IMR-90 (cell line): ENCODE measurements at regions not wholly inside any gene's neighbourhood (a gene's known extent, or its start where the extent isn't known, plus 50 kb on each side); places are given as distances from the start of the nearest gene placed in this dataset.

Experiments used
- ATAC-seq: fragments of 200-7000 bp; cut with Tn5 transposase; 2 replicates; pipeline ENCODE4 v1.9.1; 2020; ENCODE audit warnings: low read depth, mild to moderate bottlenecking, moderate library complexity
- BruUV-seq: library from RNA; stranded (reverse); fragments of 400-500 nt; replicated peaks from 2 replicates; lab custom pipeline; 2021; lab: Mats Ljungman, UMichigan
- CTCF ChIA-PET: fragments of 300-600 bp; formaldehyde crosslinking; extraction: SDS; loops from one replicate; lab custom pipeline; 2021; ENCODE audit warnings: antibody characterized with exemption; lab: Yijun Ruan, JAX
- POLR2A ChIA-PET: fragments of 300-600 bp; sonication (Branson Sonifier 250); formaldehyde crosslinking; loops from one replicate; lab custom pipeline; 2022; ENCODE audit warnings: antibody characterized with exemption; ENCODE audit not compliant: unreplicated experiment; lab: Charles Lee
- DNase-seq: peaks from one replicate; pipeline ENCODE4 v3.0.0; 2013
- H2AFZ ChIP-seq: replicated peaks from 2 replicates; pipeline ENCODE3; 2013; ENCODE audit warnings: low read length, mild to moderate bottlenecking; ENCODE audit not compliant: poor library complexity
- H2AK5ac ChIP-seq: 2 replicates; pipeline ENCODE4 v1.6.1; 2013; ENCODE audit warnings: low read depth, low read length, inconsistent platforms
- H2AK9ac ChIP-seq: replicated peaks from 2 replicates; pipeline ENCODE3; 2013; ENCODE audit warnings: mild to moderate bottlenecking, low read depth, low read length, moderate library complexity; ENCODE audit not compliant: poor library complexity
- H2BK120ac ChIP-seq: 2 replicates; pipeline ENCODE4 v1.6.1; 2013; ENCODE audit warnings: low read depth, low read length, inconsistent platforms
- H2BK15ac ChIP-seq: 3 replicates; pipeline ENCODE4 v1.6.1; 2013; ENCODE audit warnings: low read depth, low read length, inconsistent platforms
- H2BK20ac ChIP-seq: 2 replicates; pipeline ENCODE4 v1.6.1; 2013; ENCODE audit warnings: low read depth, mild to moderate bottlenecking, inconsistent platforms, low read length, moderate library complexity
- H2BK5ac ChIP-seq: 2 replicates; pipeline ENCODE4 v1.6.1; 2013; ENCODE audit warnings: mild to moderate bottlenecking, low read depth, low read length, inconsistent platforms; ENCODE audit not compliant: poor library complexity, severe bottlenecking
- H3K14ac ChIP-seq: replicated peaks from 2 replicates; pipeline ENCODE4 v1.6.1; 2013; ENCODE audit warnings: low read depth, low read length, inconsistent platforms
- H3K18ac ChIP-seq: 2 replicates; pipeline ENCODE4 v1.6.1; 2013; ENCODE audit warnings: low read depth, low read length, control low read depth
- H3K23ac ChIP-seq: 2 replicates; pipeline ENCODE4 v1.6.1; 2013; ENCODE audit warnings: low read depth, low read length, inconsistent platforms
- H3K27ac ChIP-seq: 2 replicates; pipeline ENCODE4 v1.5.1; 2013; ENCODE audit warnings: mild to moderate bottlenecking, control low read depth, low read length; ENCODE audit not compliant: insufficient read depth
- H3K27me3 ChIP-seq: 2 replicates; pipeline ENCODE4 v1.6.1; 2013; ENCODE audit warnings: low read length; ENCODE audit not compliant: control insufficient read depth, insufficient read depth
- H3K36me3 ChIP-seq: 2 replicates; pipeline ENCODE4 v1.6.1; 2013; ENCODE audit warnings: low read length, mixed read lengths; ENCODE audit not compliant: control insufficient read depth, insufficient read depth
- H3K4ac ChIP-seq: 2 replicates; pipeline ENCODE4 v1.6.1; 2013; ENCODE audit warnings: low read depth, low read length, inconsistent platforms
- H3K4me1 ChIP-seq: 2 replicates; pipeline ENCODE4 v1.6.1; 2013; ENCODE audit warnings: low read length, mixed read lengths; ENCODE audit not compliant: control insufficient read depth, insufficient read depth
- H3K4me2 ChIP-seq: 2 replicates; pipeline ENCODE4 v1.6.1; 2013; ENCODE audit warnings: low read depth, mild to moderate bottlenecking, control low read depth, low read length, moderate library complexity
- H3K4me3 ChIP-seq: 2 replicates; pipeline ENCODE4 v1.5.1; 2013; ENCODE audit warnings: low read depth, mild to moderate bottlenecking, control low read depth, low read length, moderate library complexity; ENCODE audit not compliant: insufficient read depth
- H3K56ac ChIP-seq: 2 replicates; pipeline ENCODE4 v1.6.1; 2013; ENCODE audit warnings: low read length, inconsistent platforms; ENCODE audit not compliant: insufficient read depth; ENCODE audit errors: extremely low read depth
- H3K79me1 ChIP-seq, 2 experiments: 2 replicates each; pipeline ENCODE4 v1.6.1; 2013; ENCODE audit warnings: low read length in 2 of 2, inconsistent platforms in 1 of 2, low read depth in 1 of 2
- H3K9ac ChIP-seq: 2 replicates; pipeline ENCODE4 v1.6.1; 2013; ENCODE audit warnings: low read depth, low read length, control low read depth
- H3K9me1 ChIP-seq: 2 replicates; pipeline ENCODE4 v1.6.1; 2013; ENCODE audit warnings: low read length, inconsistent platforms; ENCODE audit not compliant: insufficient read depth
- H3K9me3 ChIP-seq: 2 replicates; pipeline ENCODE4 v1.6.1; 2013; ENCODE audit warnings: low read length; ENCODE audit not compliant: control insufficient read depth, insufficient read depth
- H4K20me1 ChIP-seq: 2 replicates; pipeline ENCODE4 v1.6.1; 2013; ENCODE audit warnings: low read length, inconsistent platforms; ENCODE audit not compliant: insufficient read depth
- H4K5ac ChIP-seq: 2 replicates; pipeline ENCODE4 v1.6.1; 2013; ENCODE audit warnings: mild to moderate bottlenecking, low read depth, low read length, control low read depth
- H4K8ac ChIP-seq, 2 experiments: 2 replicates each; pipeline ENCODE4 v1.6.1; 2013; ENCODE audit warnings: low read depth in 2 of 2, low read length in 2 of 2, control low read depth in 1 of 2, inconsistent platforms in 1 of 2
- H4K91ac ChIP-seq: 2 replicates; pipeline ENCODE4 v1.6.1; 2013; ENCODE audit warnings: low read depth, low read length, inconsistent platforms; ENCODE audit not compliant: insufficient read depth
- BHLHE40 ChIP-seq: fragments of 150-350 bp; IDR thresholded peaks from 2 replicates; pipeline ENCODE4 v1.6.1; 2016; ENCODE audit warnings: mild to moderate bottlenecking, low read depth, low read length
- CEBPB ChIP-seq: IDR thresholded peaks from 2 replicates; pipeline ENCODE4 v1.6.1; 2012; ENCODE audit warnings: low read depth, low read length, improper control_type of control experiment
- FOS ChIP-seq: fragments of 150-350 bp; IDR thresholded peaks from 2 replicates; pipeline ENCODE4 v1.6.1; 2016; ENCODE audit warnings: low read depth, low read length
- MAZ ChIP-seq: IDR thresholded peaks from 2 replicates; pipeline ENCODE4 v1.6.1; 2012; ENCODE audit warnings: low read depth, mild to moderate bottlenecking, low read length, improper control_type of control experiment, moderate library complexity, borderline replicate concordance
- MXI1 ChIP-seq: IDR thresholded peaks from 2 replicates; pipeline ENCODE4 v1.6.1; 2012; ENCODE audit warnings: low read depth, mild to moderate bottlenecking, low read length, moderate library complexity, borderline replicate concordance
- NFE2L2 ChIP-seq: fragments of 150-350 bp; IDR thresholded peaks from 2 replicates; pipeline ENCODE4 v1.6.1; 2016; ENCODE audit warnings: low read depth, mild to moderate bottlenecking, low read length
- POLR2A ChIP-seq: IDR thresholded peaks from 2 replicates; pipeline ENCODE4 v1.6.1; 2012; ENCODE audit warnings: mild to moderate bottlenecking, low read depth, low read length
- RAD21 ChIP-seq: IDR thresholded peaks from 2 replicates; pipeline ENCODE4 v1.6.1; 2012; ENCODE audit warnings: low read length, improper control_type of control experiment
- RCOR1 ChIP-seq: IDR thresholded peaks from 2 replicates; pipeline ENCODE4 v1.6.1; 2012; ENCODE audit warnings: mild to moderate bottlenecking, low read length, improper control_type of control experiment; ENCODE audit not compliant: insufficient replicate concordance
- RFX5 ChIP-seq: IDR thresholded peaks from 2 replicates; pipeline ENCODE4 v1.8.0; 2012; ENCODE audit warnings: low read depth, mild to moderate bottlenecking, low read length, moderate library complexity
- WGBS, 2 experiments: methylation state at CpG; one replicate each; pipeline versions ENCODE4 v1.1.5 to v1.1.7; 2013; ENCODE audit warnings: missing lambda C conversion rate in 2 of 2; ENCODE audit not compliant: insufficient read length in 1 of 2; ENCODE audit errors: extremely low coverage in 2 of 2; 5-methylcytosine and 5-hydroxymethylcytosine counted together
- dilution Hi-C: fragments of 300-500 bp; cut with HindIII; formaldehyde crosslinking; loops from one replicate; pipeline ENCODE4 v1.14.3; 2018; ENCODE audit warnings: low sequenced_read_pairs; ENCODE audit not compliant: unreplicated experiment
- in situ Hi-C: fragments of 300-500 bp; cut with MboI; formaldehyde crosslinking; loops from 3 replicates; pipeline ENCODE4 v1.14.3; 2019; ENCODE audit warnings: low sequenced_read_pairs, inconsistent platforms, mixed read lengths
- intact Hi-C: fragments of 100-400 bp; cut with micrococcal nuclease; formaldehyde crosslinking; loops from 2 replicates; pipeline ENCODE4 v1.10.0; 2022
- TF ChIP-seq, protein P1 (sequence below): fragments of 150-350 bp; IDR thresholded peaks from 2 replicates; pipeline ENCODE4 v1.6.1; 2017; ENCODE audit warnings: mild to moderate bottlenecking, antibody characterized with exemption, low read length, low read depth
- TF ChIP-seq, protein P2 (sequence below): fragments of 150-350 bp; IDR thresholded peaks from 2 replicates; pipeline ENCODE4 v1.6.1; 2016; ENCODE audit warnings: low read depth, mild to moderate bottlenecking, low read length, moderate library complexity, borderline replicate concordance
- TF ChIP-seq, protein P3 (sequence below): conservative IDR thresholded peaks from 2 replicates; pipeline ENCODE4 v1.5.1; 2012; ENCODE audit warnings: mild to moderate bottlenecking, low read depth, low read length, improper control_type of control experiment

DNA sequence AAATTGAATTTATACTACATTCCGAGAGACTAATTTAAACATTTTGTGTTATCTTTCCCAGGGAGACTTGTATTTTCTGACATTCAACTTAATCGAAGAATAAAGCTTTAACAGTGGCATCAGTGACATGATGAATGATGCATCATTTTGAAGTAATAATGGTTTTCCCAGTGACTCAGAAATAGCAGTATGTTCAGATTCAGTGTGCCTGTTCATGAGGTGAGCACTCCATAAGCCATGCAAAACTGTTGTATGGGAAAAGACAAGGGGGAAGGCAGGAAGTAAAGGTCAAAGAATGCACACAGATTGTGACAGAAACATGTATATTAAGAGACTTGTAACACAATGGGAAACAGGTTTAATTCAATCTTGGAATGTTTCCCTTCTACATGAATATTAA, 1348.2 kb upstream of the GJE1 start:
- BruUV-seq = no TSS peak
- no peak overlapping the region for H2BK15ac ChIP-seq
- no peaks in the 10 kb centered on the region for H4K20me1 ChIP-seq
- no peak overlapping the region for H4K91ac ChIP-seq
- no peaks in the 10 kb centered on the region for H3K36me3 ChIP-seq
- no peak overlapping the region for H2BK5ac ChIP-seq
- H3K4ac ChIP-seq = peak overlapping the region; percentile 30; the same call in 1 of the 2 replicates
- TF ChIP-seq BHLHE40 (no peak), MXI1 (no peak), RAD21 (no peak), RFX5 (no peak), POLR2A (no peak), NFE2L2 (no peak), FOS (no peak), RCOR1 (no peak), CEBPB (no peak), MAZ (no peak)
- TF ChIP-seq, protein P1, sequence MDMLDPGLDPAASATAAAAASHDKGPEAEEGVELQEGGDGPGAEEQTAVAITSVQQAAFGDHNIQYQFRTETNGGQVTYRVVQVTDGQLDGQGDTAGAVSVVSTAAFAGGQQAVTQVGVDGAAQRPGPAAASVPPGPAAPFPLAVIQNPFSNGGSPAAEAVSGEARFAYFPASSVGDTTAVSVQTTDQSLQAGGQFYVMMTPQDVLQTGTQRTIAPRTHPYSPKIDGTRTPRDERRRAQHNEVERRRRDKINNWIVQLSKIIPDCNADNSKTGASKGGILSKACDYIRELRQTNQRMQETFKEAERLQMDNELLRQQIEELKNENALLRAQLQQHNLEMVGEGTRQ = no peak
- TF ChIP-seq, protein P2, sequence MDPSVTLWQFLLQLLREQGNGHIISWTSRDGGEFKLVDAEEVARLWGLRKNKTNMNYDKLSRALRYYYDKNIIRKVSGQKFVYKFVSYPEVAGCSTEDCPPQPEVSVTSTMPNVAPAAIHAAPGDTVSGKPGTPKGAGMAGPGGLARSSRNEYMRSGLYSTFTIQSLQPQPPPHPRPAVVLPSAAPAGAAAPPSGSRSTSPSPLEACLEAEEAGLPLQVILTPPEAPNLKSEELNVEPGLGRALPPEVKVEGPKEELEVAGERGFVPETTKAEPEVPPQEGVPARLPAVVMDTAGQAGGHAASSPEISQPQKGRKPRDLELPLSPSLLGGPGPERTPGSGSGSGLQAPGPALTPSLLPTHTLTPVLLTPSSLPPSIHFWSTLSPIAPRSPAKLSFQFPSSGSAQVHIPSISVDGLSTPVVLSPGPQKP = no peak
- TF ChIP-seq, protein P3, sequence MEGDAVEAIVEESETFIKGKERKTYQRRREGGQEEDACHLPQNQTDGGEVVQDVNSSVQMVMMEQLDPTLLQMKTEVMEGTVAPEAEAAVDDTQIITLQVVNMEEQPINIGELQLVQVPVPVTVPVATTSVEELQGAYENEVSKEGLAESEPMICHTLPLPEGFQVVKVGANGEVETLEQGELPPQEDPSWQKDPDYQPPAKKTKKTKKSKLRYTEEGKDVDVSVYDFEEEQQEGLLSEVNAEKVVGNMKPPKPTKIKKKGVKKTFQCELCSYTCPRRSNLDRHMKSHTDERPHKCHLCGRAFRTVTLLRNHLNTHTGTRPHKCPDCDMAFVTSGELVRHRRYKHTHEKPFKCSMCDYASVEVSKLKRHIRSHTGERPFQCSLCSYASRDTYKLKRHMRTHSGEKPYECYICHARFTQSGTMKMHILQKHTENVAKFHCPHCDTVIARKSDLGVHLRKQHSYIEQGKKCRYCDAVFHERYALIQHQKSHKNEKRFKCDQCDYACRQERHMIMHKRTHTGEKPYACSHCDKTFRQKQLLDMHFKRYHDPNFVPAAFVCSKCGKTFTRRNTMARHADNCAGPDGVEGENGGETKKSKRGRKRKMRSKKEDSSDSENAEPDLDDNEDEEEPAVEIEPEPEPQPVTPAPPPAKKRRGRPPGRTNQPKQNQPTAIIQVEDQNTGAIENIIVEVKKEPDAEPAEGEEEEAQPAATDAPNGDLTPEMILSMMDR = no peak
- no peak overlapping the region for H3K23ac ChIP-seq
- no CpG with 5 or more reads among the region's 2 CpGs for WGBS, 2 experiments
- H3K9me1 ChIP-seq = no peaks in the 10 kb centered on the region; the same call in 1 of the 2 replicates
- intact Hi-C loops (no loop called here), dilution Hi-C loops (no loop called here), in situ Hi-C loops (no loop called here)
- H3K4me3 ChIP-seq = no peak overlapping the region
- H3K9me3 ChIP-seq = no peaks in the 10 kb centered on the region
- no peak overlapping the region for H3K4me2 ChIP-seq
- H3K14ac ChIP-seq = no peak overlapping the region; the same call in 1 of the 2 replicates
- POLR2A ChIA-PET = no interaction called here
- DNase-seq (peak; percentile 39), ATAC-seq (no peak)
- no peak overlapping the region for H4K5ac ChIP-seq
- H3K18ac ChIP-seq = peak overlapping the region; percentile 89; the same call in 1 of the 2 replicates
- H4K8ac ChIP-seq = no peak overlapping the region
- H3K27me3 ChIP-seq = no peaks in the 10 kb centered on the region
- H2BK120ac ChIP-seq = peak overlapping the region; percentile 25; the same call in 1 of the 2 replicates
- H2AFZ ChIP-seq = no peak overlapping the region
- H3K56ac ChIP-seq = no peak overlapping the region
- H2AK5ac ChIP-seq = no peak overlapping the region
- H3K79me1 ChIP-seq = no peaks in the 10 kb centered on the region
- H2AK9ac ChIP-seq = no peak overlapping the region
- no peak overlapping the region for H3K27ac ChIP-seq
- CTCF ChIA-PET = no interaction called here
- 0 out of 2 replicates have a peak overlapping the region, but pooled peaks have one; percentile 4 for H2BK20ac ChIP-seq
- no peak overlapping the region for H3K9ac ChIP-seq
- H3K4me1 ChIP-seq = peaks cover 4% of the 10 kb centered on the region; the same call in 1 of the 2 replicates
